ENCODE measurements at regions not wholly inside any gene's neighbourhood (a gene's known extent, or its start where the extent isn't known, plus 50 kb on each side); places are given as distances from the start of the nearest gene placed in this dataset.

DNA sequence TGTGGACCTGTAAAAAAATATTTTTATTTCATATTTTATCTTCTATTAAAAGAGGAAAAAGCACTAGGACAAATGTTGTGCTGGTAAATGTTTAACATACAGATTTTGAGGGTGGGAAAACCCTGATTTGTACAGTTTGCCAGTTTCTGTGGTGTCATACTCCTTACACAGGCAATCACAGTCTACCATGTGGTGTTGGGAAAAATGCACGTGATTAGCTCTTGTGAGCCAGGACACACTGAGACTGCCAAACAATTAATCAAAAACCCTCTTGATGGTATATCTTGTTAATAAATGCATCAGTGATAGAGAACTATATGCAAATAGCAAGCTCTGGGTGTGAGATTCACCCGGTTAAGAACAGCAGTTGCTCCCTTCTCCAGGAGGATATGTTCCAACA is 136.5 kb upstream of the ZC3H11B start:
- in situ Hi-C loops (cut with MboI) (no loop called here), intact Hi-C loops (cut with micrococcal nuclease; ENCODE audit: unreplicated experiment) (no loop called here)
- Histone ChIP-seq H3K36me3 (ENCODE audit: control insufficient read depth in 2 of 2, insufficient read depth in 2 of 2, low read length in 1 of 2) (no peaks in the 10 kb centered on the region), H3K9me3 (replicated peaks; ENCODE audit: control insufficient read depth, insufficient read depth, low read length) (no peaks in the 10 kb centered on the region), H3K4me1 (ENCODE audit: control insufficient read depth, insufficient read depth, low read length) (no peaks in the 10 kb centered on the region), H3K9ac (ENCODE audit: control insufficient read depth, insufficient read depth, low read length) (no peak overlapping the region), H4K20me1 (ENCODE audit: control insufficient read depth, insufficient read depth) (no peaks in the 10 kb centered on the region), H2AFZ (ENCODE audit: control insufficient read depth, low read depth, low read length) (no peak overlapping the region), H3K4me2 (ENCODE audit: control insufficient read depth, insufficient read depth) (no peak overlapping the region), H3K79me2 (ENCODE audit: control insufficient read depth, insufficient read depth, low read length) (no peaks in the 10 kb centered on the region), H3K27me3 (replicated peaks in 1 of 2; ENCODE audit: control insufficient read depth in 2 of 2, insufficient read depth in 2 of 2, low read length in 1 of 2) (no peaks in the 10 kb centered on the region; a peak in 1 of 4 replicates), H3K27ac (ENCODE audit: control insufficient read depth, insufficient read depth) (no peak overlapping the region), H3K4me3 (no peak overlapping the region)
- ChIA-PET RAD21 (ENCODE audit: unreplicated experiment) (no interaction called here), SMC1A (ENCODE audit: uncharacterized antibody, unreplicated experiment) (no interaction called here), CTCF (interaction anchor here (0.8 kb wide), 1 partner anchor 60 kb away, joined by 3 read pairs; no protein-coding TSS in a partner anchor), POLR2A (no interaction called here)
- no peak for ATAC-seq
- FAIRE-seq, result no peak
- WGBS (ENCODE audit: insufficient coverage, insufficient replicate concordance, low lambda C conversion rate, missing lambda C conversion rate), result 0% methylated on average over 2 of the region's 2 CpGs
- no peak for DNase-seq (ENCODE audit: low read depth, low spot score)
- no TSS peak for BruUV-seq (replicated peaks)
- TF ChIP-seq HCFC1 (IDR thresholded peaks at IDR 0.05; ENCODE audit: low read length) (no peak), YY1 (IDR thresholded peaks at IDR 0.05; ENCODE audit: low read depth, low read length) (no peak), SMARCA5 (IDR thresholded peaks at IDR 0.05) (no peak), ZNF592 (IDR thresholded peaks at IDR 0.05) (no peak), ETV6 (conservative IDR thresholded peaks at IDR 0.05 in 1 of 2, IDR thresholded peaks at IDR 0.05 in 1 of 2; ENCODE audit: borderline replicate concordance in 1 of 2, low read depth in 1 of 2) (no peak), SMAD5 (IDR thresholded peaks at IDR 0.05; ENCODE audit: low read depth) (no peak), MLLT1 (IDR thresholded peaks at IDR 0.05) (no peak), ELK1 (IDR thresholded peaks at IDR 0.05; ENCODE audit: low read depth, low read length) (no peak), SUPT20H (IDR thresholded peaks at IDR 0.05; ENCODE audit: borderline replicate concordance, control insufficient read depth, low read depth, low read length) (no peak), SUZ12 (IDR thresholded peaks at IDR 0.05; ENCODE audit: unreplicated experiment) (no peak), RB1 (IDR thresholded peaks at IDR 0.05; ENCODE audit: borderline replicate concordance) (no peak), KLF5 (IDR thresholded peaks at IDR 0.05; ENCODE audit: partially characterized antibody) (no peak)
- TF ChIP-seq, protein P1, sequence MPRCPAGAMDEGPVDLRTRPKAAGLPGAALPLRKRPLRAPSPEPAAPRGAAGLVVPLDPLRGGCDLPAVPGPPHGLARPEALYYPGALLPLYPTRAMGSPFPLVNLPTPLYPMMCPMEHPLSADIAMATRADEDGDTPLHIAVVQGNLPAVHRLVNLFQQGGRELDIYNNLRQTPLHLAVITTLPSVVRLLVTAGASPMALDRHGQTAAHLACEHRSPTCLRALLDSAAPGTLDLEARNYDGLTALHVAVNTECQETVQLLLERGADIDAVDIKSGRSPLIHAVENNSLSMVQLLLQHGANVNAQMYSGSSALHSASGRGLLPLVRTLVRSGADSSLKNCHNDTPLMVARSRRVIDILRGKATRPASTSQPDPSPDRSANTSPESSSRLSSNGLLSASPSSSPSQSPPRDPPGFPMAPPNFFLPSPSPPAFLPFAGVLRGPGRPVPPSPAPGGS (IDR thresholded peaks at IDR 0.05; ENCODE audit: borderline replicate concordance, insufficient read depth, low read depth, low read length, poor library complexity, severe bottlenecking), result no peak
- TF ChIP-seq, protein P2, sequence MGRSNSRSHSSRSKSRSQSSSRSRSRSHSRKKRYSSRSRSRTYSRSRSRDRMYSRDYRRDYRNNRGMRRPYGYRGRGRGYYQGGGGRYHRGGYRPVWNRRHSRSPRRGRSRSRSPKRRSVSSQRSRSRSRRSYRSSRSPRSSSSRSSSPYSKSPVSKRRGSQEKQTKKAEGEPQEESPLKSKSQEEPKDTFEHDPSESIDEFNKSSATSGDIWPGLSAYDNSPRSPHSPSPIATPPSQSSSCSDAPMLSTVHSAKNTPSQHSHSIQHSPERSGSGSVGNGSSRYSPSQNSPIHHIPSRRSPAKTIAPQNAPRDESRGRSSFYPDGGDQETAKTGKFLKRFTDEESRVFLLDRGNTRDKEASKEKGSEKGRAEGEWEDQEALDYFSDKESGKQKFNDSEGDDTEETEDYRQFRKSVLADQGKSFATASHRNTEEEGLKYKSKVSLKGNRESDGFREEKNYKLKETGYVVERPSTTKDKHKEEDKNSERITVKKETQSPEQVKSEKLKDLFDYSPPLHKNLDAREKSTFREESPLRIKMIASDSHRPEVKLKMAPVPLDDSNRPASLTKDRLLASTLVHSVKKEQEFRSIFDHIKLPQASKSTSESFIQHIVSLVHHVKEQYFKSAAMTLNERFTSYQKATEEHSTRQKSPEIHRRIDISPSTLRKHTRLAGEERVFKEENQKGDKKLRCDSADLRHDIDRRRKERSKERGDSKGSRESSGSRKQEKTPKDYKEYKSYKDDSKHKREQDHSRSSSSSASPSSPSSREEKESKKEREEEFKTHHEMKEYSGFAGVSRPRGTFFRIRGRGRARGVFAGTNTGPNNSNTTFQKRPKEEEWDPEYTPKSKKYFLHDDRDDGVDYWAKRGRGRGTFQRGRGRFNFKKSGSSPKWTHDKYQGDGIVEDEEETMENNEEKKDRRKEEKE (IDR thresholded peaks at IDR 0.05), result no peak

Measured in GM12878 (cell line).